Gastroesophageal sphincter (tissue), 4 donors: ENCODE measurements at regions not wholly inside any gene's neighbourhood (a gene's known extent, or its start where the extent isn't known, plus 50 kb on each side); places are given as distances from the start of the nearest gene placed in this dataset.

Experiments
- ATAC-seq: fragments of 150-250 bp; one replicate; pipeline ENCODE4 v1.9.1; 2016; ENCODE audit warnings: mild to moderate bottlenecking, moderate library complexity
- H3K27ac ChIP-seq, 4 donors: fragments of 200-600 bp; sonication (generic) in 3 of 4; 1 replicate in 3 of 4; 2 replicates in 1 of 4; pipeline ENCODE4 v1.5.1; 2016 to 2019
- H3K27me3 ChIP-seq: fragments of 200-600 bp; sonication (generic); one replicate; pipeline ENCODE4 v1.5.1; 2019
- H3K36me3 ChIP-seq, 2 donors: fragments of 200-600 bp; sonication (generic); one replicate each; pipeline ENCODE4 v1.5.1; 2019; ENCODE audit warnings: control low read depth in 1 of 2
- H3K4me1 ChIP-seq, 3 donors: fragments of 200-600 bp; sonication (generic); 1 replicate in 2 of 3; 2 replicates in 1 of 3; pipeline ENCODE4 v1.5.1; 2016 to 2019; ENCODE audit warnings: control low read depth in 2 of 3
- H3K4me3 ChIP-seq, 2 donors: fragments of 200-600 bp; sonication (generic); one replicate each; pipeline ENCODE4 v1.5.1; 2019; ENCODE audit warnings: mild to moderate bottlenecking in 1 of 2, moderate library complexity in 1 of 2
- H3K9me3 ChIP-seq, 3 donors: fragments of 200-600 bp; sonication (generic); one replicate each; pipeline ENCODE4 v1.5.1; 2017 to 2019; ENCODE audit warnings: control low read depth in 2 of 3
- CTCF ChIP-seq, 4 experiments: fragments of 200-600 bp in 2 of 4; fragments of 450-650 bp in 2 of 4; sonication (generic) in 1 of 4; IDR thresholded peaks; one replicate each; pipeline ENCODE4 v1.5.1; 2017 to 2019; ENCODE audit warnings: antibody characterized with exemption in 4 of 4, mild to moderate bottlenecking in 2 of 4, moderate library complexity in 2 of 4
- EP300 ChIP-seq: sonication (generic); formaldehyde crosslinking; IDR thresholded peaks from one replicate; pipeline ENCODE4 v1.6.1; 2017; ENCODE audit warnings: antibody characterized with exemption, mild to moderate bottlenecking
- POLR2A ChIP-seq, 2 donors: fragments of 450-650 bp; IDR thresholded peaks; one replicate each; pipeline ENCODE4 v1.6.1; 2017; ENCODE audit warnings: antibody characterized with exemption in 2 of 2, mild to moderate bottlenecking in 2 of 2, moderate library complexity in 1 of 2
- POLR2AphosphoS5 ChIP-seq: sonication (generic); formaldehyde crosslinking; IDR thresholded peaks from one replicate; pipeline ENCODE4 v1.6.1; 2017; ENCODE audit warnings: antibody characterized with exemption
- WGBS, 2 donors: methylation state at CpG; one replicate each; pipeline ENCODE4 v1.1.5; 2018; ENCODE audit warnings: low coverage in 1 of 2; 5-methylcytosine and 5-hydroxymethylcytosine counted together

DNA sequence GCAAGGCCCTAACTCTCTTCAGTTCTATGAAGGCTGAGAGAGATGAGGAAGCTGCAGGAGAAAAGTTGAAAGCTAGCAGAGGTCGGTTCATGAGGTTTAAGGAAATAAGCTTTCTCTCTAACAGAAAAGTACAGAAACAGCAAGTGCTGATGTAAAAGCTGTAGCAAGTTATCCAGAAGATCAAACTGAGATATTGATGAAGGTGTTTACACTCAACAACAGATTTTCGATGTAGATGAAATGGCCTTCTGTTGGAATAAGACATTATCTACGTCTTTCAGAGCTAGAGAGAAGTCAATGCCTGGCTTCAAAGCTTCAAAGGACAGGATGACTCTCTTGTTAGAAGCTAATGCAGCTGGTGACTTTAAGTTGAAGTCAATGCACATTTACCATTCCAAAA is 87.4 kb downstream of the PDCL3 start:
- Histone ChIP-seq H3K4me3 (no peak overlapping the region), H3K36me3 (no peaks in the 10 kb centered on the region), H3K27ac (no peak overlapping the region), H3K27me3 (no peaks in the 10 kb centered on the region), H3K4me1 (no peaks in the 10 kb centered on the region), H3K9me3 (peaks cover 0 to 23% (median 0%) of the 10 kb centered on the region in 3 donors)
- WGBS, 2 donors: 79 to 81% methylated on average over 3 of the region's 3 CpGs
- TF ChIP-seq POLR2A (IDR thresholded peaks at IDR 0.05): no peak
- TF ChIP-seq CTCF (IDR thresholded peaks at IDR 0.05): no peak
- TF ChIP-seq EP300: no peak
- TF ChIP-seq POLR2AphosphoS5: no peak
- no peak for ATAC-seq

DNA sequence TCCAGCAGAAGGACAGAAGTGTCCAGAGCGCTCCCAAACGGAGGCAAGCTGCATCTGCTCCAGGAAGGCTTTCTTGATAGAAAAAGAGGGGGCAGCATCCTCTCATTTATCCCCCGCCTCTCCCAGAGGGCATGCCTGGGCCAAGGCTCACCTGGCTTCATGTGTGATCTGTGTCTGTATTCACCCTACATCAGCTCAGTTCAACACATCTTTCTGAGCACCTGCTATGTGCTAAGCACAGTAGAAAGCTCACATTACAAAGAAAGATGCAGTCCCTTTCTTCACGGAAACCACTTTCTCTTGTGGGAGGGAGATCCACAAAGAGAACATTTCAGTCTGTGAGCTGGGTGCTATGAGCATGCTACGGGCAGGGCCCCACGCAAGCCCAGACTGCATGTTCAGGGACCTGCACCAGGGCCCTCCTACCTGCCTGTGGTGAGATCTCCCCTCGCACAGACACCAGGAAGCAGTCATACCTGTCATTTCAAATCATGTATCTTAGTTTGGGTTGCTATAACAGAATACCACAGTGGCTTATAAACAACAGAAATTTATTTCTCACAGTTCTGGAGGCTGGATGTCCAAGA is 90.7 kb downstream of the PDCL3 start:
- no peak for ATAC-seq
- WGBS, 2 donors: 83 to 90% methylated on average over 5 to 7 of the region's 7 CpGs
- no peak overlapping the region for H3K4me3 ChIP-seq

DNA sequence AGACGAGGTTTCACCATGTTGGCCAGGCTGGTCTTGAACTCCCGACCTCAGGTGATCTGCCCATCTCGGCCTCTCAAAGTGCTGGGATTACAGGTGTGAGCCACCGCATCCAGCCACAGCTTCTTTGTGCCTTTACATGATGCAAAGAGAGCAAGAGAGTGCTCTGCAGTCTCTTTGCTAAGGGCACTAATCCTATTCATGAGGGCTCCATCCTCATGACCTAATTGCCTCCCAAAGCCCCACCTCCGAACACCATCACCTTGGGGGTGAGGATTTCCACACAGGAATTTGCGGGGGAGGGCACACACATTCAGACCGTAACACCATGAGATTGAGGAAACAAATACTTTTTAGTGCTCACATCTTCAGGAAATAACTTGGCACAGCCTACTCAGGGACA is 91.8 kb downstream of the PDCL3 start:
- H3K27ac ChIP-seq: no peak overlapping the region
- TF ChIP-seq CTCF (IDR thresholded peaks at IDR 0.05) (no peak), EP300 (no peak), POLR2AphosphoS5 (no peak), POLR2A (IDR thresholded peaks at IDR 0.05) (no peak)
- no peaks in the 10 kb centered on the region for H3K27me3 ChIP-seq
- peaks cover 0 to 14% (median 0%) of the 10 kb centered on the region in 3 donors for H3K9me3 ChIP-seq
- no peak overlapping the region for H3K4me3 ChIP-seq
- 70 to 100% methylated on average over 1 to 2 of the region's 7 CpGs for WGBS, 2 donors
- H3K4me1 ChIP-seq: no peaks in the 10 kb centered on the region
- H3K36me3 ChIP-seq: no peaks in the 10 kb centered on the region
- ATAC-seq: no peak

More for the DNA sequence above, 90.7 kb downstream of the PDCL3 start:
- H3K9me3 ChIP-seq: peaks cover 0 to 19% (median 0%) of the 10 kb centered on the region in 3 donors
- no peak overlapping the region for H3K27ac ChIP-seq
- no peak for TF ChIP-seq EP300
- H3K4me1 ChIP-seq: no peaks in the 10 kb centered on the region
- no peaks in the 10 kb centered on the region for H3K36me3 ChIP-seq
- no peaks in the 10 kb centered on the region for H3K27me3 ChIP-seq

DNA sequence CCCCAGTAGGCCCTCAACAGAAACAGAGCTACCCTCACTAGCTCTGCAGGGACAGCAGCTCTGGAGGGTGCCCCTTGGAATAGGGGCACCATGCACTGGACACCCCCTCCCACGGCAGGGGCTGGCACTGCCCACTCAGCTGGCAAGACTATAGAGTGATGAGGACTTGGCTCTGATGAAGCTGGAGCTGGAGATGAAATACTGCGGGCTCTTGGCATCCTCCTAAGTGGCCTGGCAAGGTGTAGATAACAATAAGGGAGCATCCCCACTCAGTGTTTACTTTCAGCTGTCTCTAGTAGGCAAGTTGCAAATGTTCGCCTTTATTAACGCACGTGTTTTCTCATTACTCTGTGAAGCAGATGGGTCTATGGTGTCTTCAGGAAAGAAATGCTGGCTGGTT is 92.7 kb downstream of the PDCL3 start:
- no peaks in the 10 kb centered on the region for H3K4me1 ChIP-seq
- 37% methylated on average over 2 of the region's 5 CpGs; no CpG with 5 or more reads in 1 of the 2 donors for WGBS, 2 donors

GRCh38 chr2:100655936-100656534 is 93.2 kb downstream of the PDCL3 start:
- Histone ChIP-seq H3K4me1 (no peaks in the 10 kb centered on the region), H3K36me3 (no peaks in the 10 kb centered on the region), H3K4me3 (no peak overlapping the region), H3K27ac (no peak overlapping the region), H3K27me3 (no peaks in the 10 kb centered on the region), H3K9me3 (peaks cover 0 to 5% (median 0%) of the 10 kb centered on the region in 3 donors)
- TF ChIP-seq CTCF (IDR thresholded peaks at IDR 0.05): no peak
- no peak for TF ChIP-seq EP300
- TF ChIP-seq POLR2AphosphoS5: no peak
- TF ChIP-seq POLR2A (IDR thresholded peaks at IDR 0.05): no peak
- WGBS, 2 donors: 84% methylated on average over 2 of the region's 5 CpGs; no CpG with 5 or more reads in 1 of the 2 donors
- no peak for ATAC-seq

More for the DNA sequence above, 92.7 kb downstream of the PDCL3 start:
- ATAC-seq: no peak
- TF ChIP-seq POLR2AphosphoS5 (no peak), EP300 (no peak), POLR2A (IDR thresholded peaks at IDR 0.05) (no peak), CTCF (IDR thresholded peaks at IDR 0.05) (no peak)
- Histone ChIP-seq H3K27me3 (no peaks in the 10 kb centered on the region), H3K4me3 (no peak overlapping the region), H3K27ac (no peak overlapping the region), H3K36me3 (no peaks in the 10 kb centered on the region), H3K9me3 (peaks cover 0 to 9% (median 0%) of the 10 kb centered on the region in 3 donors)
